Upper lobe of right lung (tissue), 1 donor: ENCODE measurements at regions not wholly inside any gene's neighbourhood (a gene's known extent, or its start where the extent isn't known, plus 50 kb on each side); places are given as distances from the start of the nearest gene placed in this dataset.

Source experiments
- ATAC-seq: fragments of 200-7000 bp; cut with Tn5 transposase; one replicate; pipeline ENCODE4 v1.9.1; 2020; ENCODE audit warnings: mild to moderate bottlenecking, moderate library complexity
- DNase-seq: peaks from one replicate; pipeline ENCODE4 v3.0.0-alpha.2; 2020
- H3K27ac ChIP-seq: fragments of 200-600 bp; one replicate; pipeline ENCODE4 v1.8.0; 2022
- H3K27me3 ChIP-seq: fragments of 200-600 bp; one replicate; pipeline ENCODE4 v1.8.0; 2022; ENCODE audit warnings: mild to moderate bottlenecking
- H3K36me3 ChIP-seq: fragments of 200-600 bp; one replicate; pipeline ENCODE4 v1.8.0; 2022
- H3K4me1 ChIP-seq: fragments of 200-600 bp; one replicate; pipeline ENCODE4 v1.8.0; 2022
- H3K4me3 ChIP-seq: fragments of 200-600 bp; one replicate; pipeline ENCODE4 v1.8.0; 2022; ENCODE audit warnings: mild to moderate bottlenecking
- H3K9me3 ChIP-seq: fragments of 200-600 bp; one replicate; pipeline ENCODE4 v1.8.0; 2022
- intact Hi-C: fragments of 100-400 bp; cut with DNase I; formaldehyde crosslinking; loops from one replicate; pipeline ENCODE4 v1.11.0; 2022
- TF ChIP-seq, protein P1 (sequence below): fragments of 200-600 bp; IDR thresholded peaks from one replicate; pipeline ENCODE4 v1.8.0; 2022; ENCODE audit warnings: antibody characterized with exemption
- donor health status: DM: no; HTN: yes; CAD: no; lungs with severe emphysema.

DNA sequence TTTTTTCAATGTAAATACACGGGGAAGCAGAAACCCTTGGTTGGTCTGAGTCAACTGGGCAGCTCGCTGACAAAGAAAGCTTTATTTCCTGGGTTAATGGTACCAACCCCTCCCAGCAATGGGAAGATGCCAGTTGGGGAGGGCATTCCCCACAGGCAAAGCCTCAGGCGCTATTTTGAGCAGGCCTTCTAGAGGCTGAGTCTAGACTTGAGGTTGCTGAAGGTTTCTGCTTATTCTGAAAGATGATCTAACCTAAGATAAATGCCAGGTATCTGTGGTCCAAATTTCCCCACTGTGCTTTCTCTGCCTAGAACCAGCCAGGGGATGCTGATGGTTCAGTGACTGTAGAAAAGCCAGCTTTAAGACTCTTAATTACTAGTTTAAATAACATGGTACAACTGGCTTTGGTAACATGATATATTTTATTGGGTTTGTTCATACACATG lies 172.5 kb upstream of the JARID2 start:
- H3K9me3 ChIP-seq: no peaks in the 10 kb centered on the region

GRCh38 chr6:15073883-15074465 lies 171.9 kb upstream of the JARID2 start:
- intact Hi-C loops: no loop called here
- H3K4me1 ChIP-seq: no peaks in the 10 kb centered on the region
- H3K27ac ChIP-seq: no peak overlapping the region
- no peaks in the 10 kb centered on the region for H3K36me3 ChIP-seq
- no peak overlapping the region for H3K4me3 ChIP-seq
- TF ChIP-seq, protein P1, sequence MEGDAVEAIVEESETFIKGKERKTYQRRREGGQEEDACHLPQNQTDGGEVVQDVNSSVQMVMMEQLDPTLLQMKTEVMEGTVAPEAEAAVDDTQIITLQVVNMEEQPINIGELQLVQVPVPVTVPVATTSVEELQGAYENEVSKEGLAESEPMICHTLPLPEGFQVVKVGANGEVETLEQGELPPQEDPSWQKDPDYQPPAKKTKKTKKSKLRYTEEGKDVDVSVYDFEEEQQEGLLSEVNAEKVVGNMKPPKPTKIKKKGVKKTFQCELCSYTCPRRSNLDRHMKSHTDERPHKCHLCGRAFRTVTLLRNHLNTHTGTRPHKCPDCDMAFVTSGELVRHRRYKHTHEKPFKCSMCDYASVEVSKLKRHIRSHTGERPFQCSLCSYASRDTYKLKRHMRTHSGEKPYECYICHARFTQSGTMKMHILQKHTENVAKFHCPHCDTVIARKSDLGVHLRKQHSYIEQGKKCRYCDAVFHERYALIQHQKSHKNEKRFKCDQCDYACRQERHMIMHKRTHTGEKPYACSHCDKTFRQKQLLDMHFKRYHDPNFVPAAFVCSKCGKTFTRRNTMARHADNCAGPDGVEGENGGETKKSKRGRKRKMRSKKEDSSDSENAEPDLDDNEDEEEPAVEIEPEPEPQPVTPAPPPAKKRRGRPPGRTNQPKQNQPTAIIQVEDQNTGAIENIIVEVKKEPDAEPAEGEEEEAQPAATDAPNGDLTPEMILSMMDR: no peak
- no peaks in the 10 kb centered on the region for H3K9me3 ChIP-seq
- no peaks in the 10 kb centered on the region for H3K27me3 ChIP-seq
- ATAC-seq (no peak), DNase-seq (no peak)

More for the DNA sequence above, 172.5 kb upstream of the JARID2 start:
- H3K36me3 ChIP-seq: no peaks in the 10 kb centered on the region
- TF ChIP-seq, protein P1: no peak
- H3K27me3 ChIP-seq: no peaks in the 10 kb centered on the region
- intact Hi-C loops: no loop called here
- no peak for ATAC-seq
- H3K4me3 ChIP-seq: no peak overlapping the region
- no peaks in the 10 kb centered on the region for H3K4me1 ChIP-seq
- DNase-seq: no peak
- no peak overlapping the region for H3K27ac ChIP-seq

- intact Hi-C loops: no loop called here
- Histone ChIP-seq H3K9me3 (no peaks in the 10 kb centered on the region), H3K27me3 (no peaks in the 10 kb centered on the region), H3K27ac (no peak overlapping the region), H3K36me3 (no peaks in the 10 kb centered on the region), H3K4me1 (no peaks in the 10 kb centered on the region), H3K4me3 (no peak overlapping the region)
- no peak for ATAC-seq
- DNase-seq: no peak
- TF ChIP-seq, protein P1: no peak
These were observed 171.1 kb upstream of the JARID2 start for GRCh38 chr6:15074806-15075205.

DNA sequence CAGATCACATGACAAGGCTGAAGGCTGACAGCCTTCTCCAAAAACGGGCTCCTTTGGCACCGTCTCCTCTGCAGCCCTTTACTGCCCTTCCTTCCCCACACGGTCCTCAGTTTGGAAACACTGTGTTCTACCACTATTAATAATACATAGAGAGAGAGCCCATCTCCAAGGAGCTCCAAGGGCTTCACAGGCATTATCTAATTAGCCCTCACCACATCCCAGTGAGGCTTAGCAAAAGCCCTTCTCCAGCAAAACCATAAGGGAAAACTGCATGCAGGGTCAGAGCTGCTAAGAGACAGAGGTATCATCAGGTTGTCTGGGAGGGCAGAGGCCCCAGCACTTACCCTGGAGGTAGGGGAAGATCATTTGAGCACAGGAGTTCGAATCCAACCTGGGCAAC lies 169.3 kb upstream of the JARID2 start:
- Histone ChIP-seq H3K9me3 (no peaks in the 10 kb centered on the region), H3K4me1 (no peaks in the 10 kb centered on the region), H3K27me3 (no peaks in the 10 kb centered on the region), H3K4me3 (no peak overlapping the region), H3K27ac (no peak overlapping the region), H3K36me3 (no peaks in the 10 kb centered on the region)
- DNase-seq: no peak
- no peak for ATAC-seq
- TF ChIP-seq, protein P1: no peak
- intact Hi-C loops: no loop called here

DNA sequence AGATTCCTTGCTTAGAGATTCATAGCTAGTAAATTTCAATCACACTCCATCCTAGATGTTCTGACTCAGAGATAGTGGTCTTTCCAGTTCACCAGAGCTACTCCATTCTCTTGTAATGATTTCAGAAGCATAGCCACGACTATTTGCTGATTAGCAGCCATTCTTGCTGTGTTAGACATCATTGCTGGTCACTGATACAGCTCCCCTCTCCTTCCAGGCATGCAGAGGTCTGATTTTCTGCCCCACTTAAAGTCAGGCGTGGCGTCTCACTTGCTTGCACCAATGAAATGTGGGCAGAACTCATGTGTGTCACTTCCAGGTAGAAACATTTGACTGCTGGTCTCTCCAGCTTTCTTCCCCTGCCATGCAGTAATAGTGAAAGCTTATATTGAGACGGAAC lies 168.9 kb upstream of the JARID2 start:
- Histone ChIP-seq H3K4me3 (no peak overlapping the region), H3K9me3 (no peaks in the 10 kb centered on the region), H3K4me1 (no peaks in the 10 kb centered on the region), H3K27ac (no peak overlapping the region), H3K27me3 (no peaks in the 10 kb centered on the region), H3K36me3 (no peaks in the 10 kb centered on the region)
- TF ChIP-seq, protein P1: no peak
- DNase-seq (no peak), ATAC-seq (no peak)
- intact Hi-C loops: no loop called here

- intact Hi-C loops: no loop called here
- no peaks in the 10 kb centered on the region for H3K4me1 ChIP-seq
- H3K27me3 ChIP-seq: no peaks in the 10 kb centered on the region
- ATAC-seq (no peak), DNase-seq (no peak)
- H3K36me3 ChIP-seq: no peaks in the 10 kb centered on the region
- H3K27ac ChIP-seq: no peak overlapping the region
- H3K4me3 ChIP-seq: no peak overlapping the region
- TF ChIP-seq, protein P1: no peak
- H3K9me3 ChIP-seq: no peaks in the 10 kb centered on the region
These were observed 167.9 kb upstream of the JARID2 start for GRCh38 chr6:15077961-15078360.
